B cell (primary cell): ENCODE measurements at regions not wholly inside any gene's neighbourhood (a gene's known extent, or its start where the extent isn't known, plus 50 kb on each side); places are given as distances from the start of the nearest gene placed in this dataset.

Source experiments
- ATAC-seq: fragments of 200-7000 bp; cut with Tn5 transposase; one replicate; pipeline ENCODE4 v1.10.0; 2021; ENCODE audit warnings: low read depth, mild to moderate bottlenecking, moderate number of reproducible peaks, moderate library complexity
- CTCF ChIA-PET: fragments of 350-600 bp; sonication (Branson Sonifier 250); formaldehyde crosslinking; loops from one replicate; lab custom pipeline; 2021; ENCODE audit warnings: antibody characterized with exemption, inconsistent platforms; lab: Charles Lee
- POLR2A ChIA-PET: fragments of 350-600 bp; sonication (Branson Sonifier 250); formaldehyde crosslinking; loops from one replicate; lab custom pipeline; 2021; ENCODE audit warnings: antibody characterized with exemption; lab: Charles Lee
- DNase-seq: peaks from one replicate; pipeline ENCODE4 v3.0.0; 2013
- H2AFZ ChIP-seq: 2 replicates; pipeline ENCODE4 v1.6.1; 2012; ENCODE audit warnings: mild to moderate bottlenecking, low read depth, low read length; ENCODE audit not compliant: insufficient read depth, poor library complexity, severe bottlenecking
- H3K27ac ChIP-seq, 2 donors: 1 replicate in 1 of 2; 2 replicates in 1 of 2; pipeline ENCODE4 v1.5.1; 2012 to 2013; ENCODE audit warnings: low read length in 2 of 2, mild to moderate bottlenecking in 2 of 2, moderate library complexity in 1 of 2
- H3K27me3 ChIP-seq, 4 experiments: fragments of 200-600 bp in 1 of 4; sonication (generic) in 1 of 4; replicated peaks in 1 of 4; 1 replicate in 2 of 4; 2 replicates in 2 of 4; pipeline versions ENCODE4 v1.6.1 to v1.7.0; 2013 to 2016; ENCODE audit warnings: low read length in 3 of 4, mild to moderate bottlenecking in 2 of 4, mixed read lengths in 1 of 4, moderate library complexity in 1 of 4; ENCODE audit not compliant: insufficient read depth in 4 of 4, control insufficient read depth in 3 of 4; ENCODE audit errors: control extremely low read depth in 1 of 4
- H3K36me3 ChIP-seq, 2 experiments: replicated peaks in 1 of 2; 1 replicate in 1 of 2; 2 replicates in 1 of 2; pipeline versions ENCODE4 v1.6.1 to v1.7.1; 2013; ENCODE audit warnings: low read length in 1 of 2; ENCODE audit not compliant: insufficient read depth in 2 of 2, control insufficient read depth in 1 of 2; ENCODE audit errors: control extremely low read depth in 1 of 2, extremely low read depth in 1 of 2
- H3K4me1 ChIP-seq, 2 donors: fragments of 200-600 bp in 1 of 2; sonication (generic) in 1 of 2; 1 replicate in 1 of 2; 2 replicates in 1 of 2; pipeline versions ENCODE4 v1.5.1 to v1.6.1; 2013 to 2017; ENCODE audit warnings: low read length in 2 of 2; ENCODE audit not compliant: control insufficient read depth in 2 of 2, insufficient read depth in 2 of 2
- H3K4me2 ChIP-seq: replicated peaks from 2 replicates; pipeline ENCODE3; 2012; ENCODE audit warnings: mild to moderate bottlenecking, low read depth, low read length; ENCODE audit not compliant: poor library complexity, severe bottlenecking
- H3K4me3 ChIP-seq, 5 experiments: fragments of 200-600 bp in 1 of 5; sonication (generic) in 1 of 5; 1 replicate in 3 of 5; 2 replicates in 2 of 5; pipeline versions ENCODE4 v1.5.1 to v1.7.0; 2011 to 2016; ENCODE audit warnings: low read length in 4 of 5, mild to moderate bottlenecking in 4 of 5, low read depth in 2 of 5, control low read depth in 1 of 5, moderate library complexity in 1 of 5; ENCODE audit not compliant: insufficient read depth in 1 of 5; ENCODE audit errors: control extremely low read depth in 1 of 5, extremely low read depth in 1 of 5
- H3K79me2 ChIP-seq: fragments of 200-600 bp; sonication (generic); one replicate; pipeline ENCODE4 v1.6.0; 2016; ENCODE audit warnings: low read length; ENCODE audit not compliant: control insufficient read depth, insufficient read depth
- H3K9ac ChIP-seq: fragments of 200-600 bp; sonication (generic); 2 replicates; pipeline ENCODE4 v1.6.1; 2017; ENCODE audit warnings: mild to moderate bottlenecking, low read length, moderate library complexity
- H3K9me3 ChIP-seq, 3 donors: one replicate each; pipeline versions ENCODE4 v1.6.1 to v1.7.1; 2013; ENCODE audit warnings: low read length in 2 of 3; ENCODE audit not compliant: control insufficient read depth in 2 of 3, insufficient read depth in 1 of 3; ENCODE audit errors: control extremely low read depth in 1 of 3
- H4K20me1 ChIP-seq: 2 replicates; pipeline ENCODE4 v1.6.0; 2012; ENCODE audit warnings: mild to moderate bottlenecking, low read length; ENCODE audit not compliant: insufficient read depth, control insufficient read depth, poor library complexity, severe bottlenecking
- H3K27ac Mint-ChIP-seq: one replicate; pipeline ENCODE4 v1.8.0; 2021; ENCODE audit warnings: mixed read lengths
- H3K27me3 Mint-ChIP-seq: one replicate; pipeline ENCODE4 v1.8.0; 2021; ENCODE audit warnings: mixed read lengths
- H3K4me1 Mint-ChIP-seq: one replicate; pipeline ENCODE4 v1.8.0; 2021; ENCODE audit warnings: mixed read lengths
- H3K4me3 Mint-ChIP-seq: one replicate; pipeline ENCODE4 v1.8.0; 2021; ENCODE audit warnings: mixed read lengths
- H3K9me3 Mint-ChIP-seq: one replicate; pipeline ENCODE4 v1.8.0; 2022; ENCODE audit warnings: mixed read lengths; ENCODE audit not compliant: insufficient read depth
- CTCF ChIP-seq: fragments of 200-600 bp; IDR thresholded peaks from one replicate; pipeline ENCODE4 v1.8.0; 2022; ENCODE audit warnings: antibody characterized with exemption, mild to moderate bottlenecking
- EZH2 ChIP-seq: IDR thresholded peaks from 2 replicates; pipeline ENCODE4 v1.6.1; 2012; ENCODE audit warnings: borderline replicate concordance, low read depth, mild to moderate bottlenecking, moderate library complexity, low read length; ENCODE audit not compliant: insufficient read depth, poor library complexity, severe bottlenecking
- WGBS: methylation state at CpG from one replicate; pipeline ENCODE4 v1.1.5; 2013; ENCODE audit warnings: missing lambda C conversion rate; ENCODE audit not compliant: insufficient coverage; 5-methylcytosine and 5-hydroxymethylcytosine counted together
- intact Hi-C: fragments of 100-400 bp; cut with micrococcal nuclease; formaldehyde crosslinking; loops from one replicate; pipeline ENCODE4 v1.10.0; 2022

- H3K4me1 Mint-ChIP-seq = no peaks in the 10 kb centered on the region
- H4K20me1 ChIP-seq = no peaks in the 10 kb centered on the region
- H3K27ac ChIP-seq = no peak overlapping the region
- DNase-seq (no peak), ATAC-seq (no peak)
- intact Hi-C loops = no loop called here
- H3K4me1 ChIP-seq = no peaks in the 10 kb centered on the region
- no peaks in the 10 kb centered on the region for H3K27me3 ChIP-seq
- peaks cover 4% of the 10 kb centered on the region for H3K9me3 Mint-ChIP-seq
- no peaks in the 10 kb centered on the region for H3K79me2 ChIP-seq
- no peak overlapping the region for H3K4me3 ChIP-seq
- no peak overlapping the region for H3K4me2 ChIP-seq
- ChIA-PET POLR2A (no interaction called here), CTCF (no interaction called here)
- no peak overlapping the region for H3K27ac Mint-ChIP-seq
- TF ChIP-seq EZH2 = no peak
- TF ChIP-seq CTCF = no peak
- H3K9ac ChIP-seq = no peak overlapping the region
- peaks cover 0 to 5% (median 2%) of the 10 kb centered on the region in 3 donors for H3K9me3 ChIP-seq
- no peak overlapping the region for H2AFZ ChIP-seq
- no peak overlapping the region for H3K4me3 Mint-ChIP-seq
- no peaks in the 10 kb centered on the region for H3K27me3 Mint-ChIP-seq
- 88% methylated on average over 2 of the region's 2 CpGs for WGBS
- no peaks in the 10 kb centered on the region for H3K36me3 ChIP-seq
Measured at GRCh38 chr3:7934362-7934761, 567.3 kb upstream of the LMCD1 start.

- intact Hi-C loops = no loop called here
Measured at GRCh38 chr3:7947930-7948329, 553.7 kb upstream of the LMCD1 start.

More at GRCh38 chr3:7947930-7948329, 553.7 kb upstream of the LMCD1 start:
- H3K27me3 ChIP-seq = no peaks in the 10 kb centered on the region
- no peak overlapping the region for H3K4me2 ChIP-seq
- H3K79me2 ChIP-seq = no peaks in the 10 kb centered on the region
- Mint-ChIP-seq H3K4me1 (no peaks in the 10 kb centered on the region), H3K9me3 (peaks cover 2% of the 10 kb centered on the region), H3K4me3 (no peak overlapping the region), H3K27me3 (no peaks in the 10 kb centered on the region), H3K27ac (no peak overlapping the region)
- H4K20me1 ChIP-seq = no peaks in the 10 kb centered on the region
- ChIA-PET POLR2A (no interaction called here), CTCF (no interaction called here)
- ATAC-seq = no peak
- H3K9me3 ChIP-seq = peaks cover 0 to 2% (median 0%) of the 10 kb centered on the region in 3 donors
- H3K4me1 ChIP-seq = no peaks in the 10 kb centered on the region
- no peak overlapping the region for H3K27ac ChIP-seq
- H3K36me3 ChIP-seq = no peaks in the 10 kb centered on the region
- no peak for DNase-seq
- TF ChIP-seq CTCF (no peak), EZH2 (no peak)
- H2AFZ ChIP-seq = no peak overlapping the region
- no peak overlapping the region for H3K9ac ChIP-seq
- H3K4me3 ChIP-seq = no peak overlapping the region
